GM19455 (cell line): ENCODE measurements at regions not wholly inside any gene's neighbourhood (a gene's known extent, or its start where the extent isn't known, plus 50 kb on each side); places are given as distances from the start of the nearest gene placed in this dataset.

Experiments
- ATAC-seq: cut with Tn5 transposase; IDR thresholded peaks from one replicate; pipeline ENCODE4 v1.9.1; 2021; ENCODE audit not compliant: unreplicated experiment

DNA sequence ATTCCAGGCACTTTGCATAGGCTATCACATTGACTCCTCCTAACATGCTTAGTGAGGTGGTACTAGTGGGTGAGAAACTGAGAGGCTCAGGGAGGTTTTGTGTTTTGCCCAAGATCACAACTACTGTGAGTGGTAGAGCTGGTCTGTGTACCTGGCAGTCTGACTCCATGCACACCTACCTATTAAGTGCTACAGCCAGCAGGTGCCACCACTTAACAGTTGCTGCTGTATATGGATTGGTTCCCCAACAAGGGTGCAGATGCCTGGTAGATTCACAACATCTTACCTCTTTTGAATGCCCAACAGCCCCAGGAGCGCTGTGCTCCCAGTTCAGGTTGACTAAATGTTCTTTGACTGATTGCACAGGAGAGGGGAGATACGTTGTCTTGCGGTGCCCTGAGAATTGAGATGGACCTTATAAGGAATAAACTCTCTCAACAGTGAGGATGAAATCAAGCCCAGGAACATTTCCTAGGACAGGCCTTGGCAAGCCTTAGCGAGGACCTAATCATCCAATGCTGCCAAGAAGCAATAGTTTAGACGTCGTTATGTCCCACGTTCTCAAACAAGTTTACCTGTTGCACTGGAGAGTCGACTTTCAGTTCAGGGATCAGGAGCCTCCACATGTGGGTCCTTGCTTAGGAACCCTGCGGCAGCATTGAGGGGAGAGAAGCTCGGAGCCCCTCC is 78.9 kb upstream of the F3 start:
- no peak for ATAC-seq

DNA sequence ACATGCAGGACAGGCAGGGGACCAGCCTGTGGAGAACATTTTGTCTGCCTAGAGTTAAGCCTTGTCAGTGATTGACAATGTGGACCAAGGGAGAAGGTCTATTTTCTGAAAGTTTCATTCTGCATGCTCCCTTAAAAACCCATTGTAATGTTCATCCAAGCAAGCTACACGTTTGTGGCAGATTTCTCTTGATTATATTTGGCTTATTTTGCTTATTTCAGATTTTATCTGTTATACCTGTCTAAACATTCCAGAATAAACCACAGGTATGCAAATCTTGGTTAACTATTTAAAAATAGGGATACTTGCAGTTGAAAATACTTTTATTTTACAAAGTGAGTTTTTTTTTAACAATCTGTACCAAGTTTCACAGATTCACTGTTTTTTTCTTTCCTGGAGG is 78.2 kb upstream of the F3 start:
- ATAC-seq, result no peak

DNA sequence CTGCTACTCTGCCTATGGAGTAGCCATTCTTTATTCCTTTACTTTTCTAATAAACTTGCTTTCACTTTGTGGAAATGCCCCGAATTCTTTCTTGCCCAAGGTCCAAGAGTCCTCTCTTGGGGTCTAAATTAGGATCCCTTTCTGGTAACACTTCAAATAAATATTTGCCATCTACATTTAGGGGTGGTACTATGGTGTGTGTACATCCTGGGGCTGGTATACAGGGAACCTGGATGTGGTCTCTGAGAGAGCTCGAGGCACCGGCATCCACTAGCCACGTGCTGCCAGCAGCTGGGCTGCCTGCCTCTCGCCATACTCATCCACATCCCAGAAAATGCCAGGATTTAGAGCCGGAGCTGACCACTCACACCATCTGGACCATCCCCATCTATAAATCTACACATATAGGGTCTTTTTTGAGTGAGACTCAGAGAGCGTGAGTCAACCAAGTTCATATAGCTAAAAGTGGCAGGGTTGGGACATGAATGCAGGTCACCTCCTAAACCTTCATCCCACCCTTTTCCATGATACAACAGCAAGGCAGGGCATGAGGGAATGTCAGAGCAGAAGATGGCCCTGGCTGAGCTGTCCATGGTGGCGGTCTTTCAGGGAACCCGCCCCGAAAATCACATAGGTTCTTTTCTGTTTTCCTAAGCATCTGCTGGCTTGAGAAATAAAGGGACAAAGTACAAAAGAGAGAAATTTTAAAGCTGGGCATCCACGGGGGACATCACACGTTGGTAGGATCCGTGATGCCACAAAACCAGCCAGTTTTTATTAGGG is 76.6 kb upstream of the F3 start:
- ATAC-seq, result no peak

DNA sequence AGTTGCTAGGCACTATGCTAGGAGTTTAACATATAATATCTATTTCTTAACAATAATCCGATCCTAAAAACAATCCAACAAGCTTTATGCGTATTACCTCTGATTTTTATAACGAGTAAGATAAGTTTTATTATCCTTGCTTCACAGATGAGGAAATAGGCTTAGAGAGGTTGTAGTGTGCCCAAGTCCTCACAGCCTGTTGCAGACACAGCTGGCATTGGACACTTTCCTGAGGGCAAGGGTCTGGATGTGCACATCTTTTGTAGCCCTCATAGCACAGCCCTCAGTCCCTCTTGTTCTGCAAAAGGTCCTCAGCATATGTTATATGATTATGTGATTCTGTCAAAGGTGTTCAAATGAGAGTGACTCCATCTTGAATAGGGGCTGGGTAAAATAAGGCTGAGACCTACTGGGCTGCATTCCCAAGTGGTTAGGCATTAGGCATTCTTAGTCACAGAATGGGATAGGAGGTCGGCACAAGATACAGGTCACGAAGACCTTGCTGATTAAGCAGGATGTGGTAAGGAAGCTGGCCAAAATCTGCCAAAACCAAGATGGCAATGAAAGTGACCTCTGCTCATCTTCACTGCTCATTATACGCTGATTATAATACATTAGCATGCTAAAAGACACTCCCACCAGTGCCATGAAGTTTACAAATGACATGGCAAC is 75.7 kb upstream of the F3 start:
- no peak for ATAC-seq

DNA sequence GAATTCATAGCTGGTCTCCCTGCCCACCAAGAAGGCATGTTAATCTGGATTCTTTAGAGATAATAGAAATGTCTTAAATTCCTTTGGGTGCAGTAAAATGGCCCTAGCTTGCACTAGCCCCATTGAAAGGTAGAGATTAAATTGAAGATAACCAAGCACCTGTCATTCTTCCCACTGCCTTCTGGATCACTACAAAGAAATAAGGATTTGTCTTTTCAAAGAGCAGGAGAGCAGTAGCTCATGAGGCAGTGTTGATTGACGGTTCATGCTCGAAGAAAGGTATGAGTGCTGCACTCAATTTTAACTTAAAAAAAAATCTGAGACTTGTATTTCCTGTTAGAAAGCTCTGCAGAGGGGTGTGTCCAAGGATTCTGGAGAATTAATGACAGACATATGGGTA is 74.9 kb upstream of the F3 start:
- no peak for ATAC-seq

DNA sequence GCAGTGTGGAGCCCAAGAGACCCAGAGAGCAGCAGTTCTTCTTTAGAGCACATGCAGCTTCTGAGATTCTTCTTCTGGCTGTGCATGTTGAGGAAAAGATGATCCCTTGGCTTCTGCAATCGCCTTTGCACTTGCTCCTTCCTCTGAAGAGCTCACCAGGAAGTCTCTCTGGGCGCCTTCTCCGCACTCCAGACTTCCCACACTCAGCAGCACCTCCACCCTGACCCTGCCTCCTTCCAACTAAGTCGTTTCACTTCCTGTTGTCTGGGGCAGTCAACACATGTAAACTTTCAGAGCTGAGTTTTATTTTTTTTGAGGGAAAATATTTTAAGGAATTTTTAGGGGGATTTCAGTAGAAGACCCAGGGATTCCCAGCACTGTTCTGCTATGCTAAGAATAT is 73.4 kb upstream of the F3 start:
- no peak for ATAC-seq

DNA sequence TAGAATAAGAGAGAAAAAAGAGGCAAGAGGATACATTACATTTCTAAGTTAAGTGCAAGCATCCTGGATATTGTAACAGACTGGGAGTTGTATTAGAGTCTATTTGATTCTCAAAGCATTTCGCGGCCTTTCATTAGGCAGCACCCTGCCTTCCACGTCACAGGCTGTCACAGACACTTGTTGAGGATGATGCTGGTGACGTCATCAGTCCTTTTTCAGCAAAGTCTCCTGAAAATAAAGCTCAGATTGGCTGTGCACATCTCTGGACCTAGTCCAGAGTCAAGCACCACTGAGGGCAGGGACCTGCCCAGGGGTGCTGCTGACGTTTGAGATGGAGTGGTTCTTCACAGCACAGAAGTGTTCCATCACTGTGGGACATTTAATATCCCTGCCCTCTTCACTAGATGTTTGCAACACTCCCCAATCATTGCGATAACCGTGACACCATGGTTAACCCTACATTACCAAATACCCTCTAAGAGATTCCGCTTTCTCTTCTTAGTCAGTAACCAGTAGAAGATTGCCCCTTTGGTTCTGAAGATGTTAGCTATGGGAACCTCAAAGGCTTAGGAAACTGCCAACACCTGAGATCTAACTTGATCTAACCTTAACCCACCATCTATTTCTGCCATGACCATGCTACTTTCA is 72.7 kb upstream of the F3 start:
- ATAC-seq, result no peak

DNA sequence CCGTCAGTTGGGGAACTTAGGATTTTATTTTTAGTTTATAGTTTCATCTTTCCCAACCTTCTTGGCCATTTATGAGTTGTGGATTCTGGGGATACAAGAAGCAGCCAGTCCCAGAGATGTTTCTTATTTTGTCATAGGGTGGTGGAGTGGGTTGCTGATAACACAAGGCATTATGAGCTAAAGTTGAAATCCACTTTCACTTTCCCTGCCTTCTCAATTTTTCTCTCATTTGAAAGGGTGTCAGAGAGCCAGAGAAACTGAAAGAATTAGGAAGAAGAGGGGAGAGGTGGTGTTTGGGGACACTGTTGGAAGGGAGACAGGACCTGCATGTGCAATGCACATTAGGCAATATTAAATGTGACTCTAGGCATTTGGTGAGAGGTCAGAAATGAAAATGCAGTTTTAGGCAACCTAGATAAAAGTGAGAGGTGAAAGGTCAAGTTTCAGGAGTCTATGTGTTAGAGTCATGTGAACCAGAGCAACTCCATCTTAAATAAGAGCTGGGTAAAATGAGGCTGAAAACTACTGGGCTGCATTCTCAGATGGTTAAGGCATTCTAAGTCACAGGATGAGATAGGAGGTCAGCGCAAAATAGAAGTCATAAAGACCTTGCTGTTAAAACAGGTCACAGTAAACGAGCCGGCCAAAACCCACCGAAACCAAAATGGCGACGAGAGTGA is 71.1 kb upstream of the F3 start:
- no peak for ATAC-seq

DNA sequence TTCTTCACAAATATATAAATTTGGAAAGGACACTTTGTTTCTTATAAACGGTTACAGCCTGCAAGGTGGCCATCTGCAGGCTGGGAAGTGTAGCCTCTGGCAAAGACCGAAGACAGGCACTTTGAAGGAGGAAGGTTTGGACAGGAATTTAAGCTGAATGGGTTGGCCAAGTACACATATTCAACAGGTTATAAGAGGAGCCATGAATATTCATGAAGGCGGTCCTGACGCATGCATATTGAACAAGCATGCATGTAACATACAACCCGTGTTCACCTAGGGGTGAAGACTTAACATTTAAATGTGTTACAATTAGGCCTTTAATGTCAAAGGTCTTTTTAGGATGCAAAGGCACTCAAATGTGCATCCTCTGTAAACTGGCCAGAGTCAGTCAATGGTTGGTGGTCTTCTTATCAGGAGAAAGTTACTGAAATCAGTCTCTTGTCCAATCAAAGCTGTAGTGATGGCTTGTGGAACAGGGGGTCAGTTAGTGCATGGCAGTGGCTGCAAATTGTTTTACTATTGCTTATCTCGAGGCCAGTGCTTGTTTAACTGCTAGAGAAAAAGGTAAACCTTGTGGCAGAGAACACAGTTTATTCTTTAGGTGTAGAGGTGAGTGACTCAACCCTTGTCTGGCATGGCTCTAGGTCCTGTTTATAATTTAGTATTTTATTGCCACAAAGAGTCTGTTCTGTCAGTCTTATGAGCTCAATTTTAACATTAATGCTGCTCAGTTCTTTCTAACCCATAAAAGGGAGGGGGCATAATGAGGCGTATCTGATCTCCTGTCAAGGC is 70.3 kb upstream of the F3 start:
- ATAC-seq, result no peak

DNA sequence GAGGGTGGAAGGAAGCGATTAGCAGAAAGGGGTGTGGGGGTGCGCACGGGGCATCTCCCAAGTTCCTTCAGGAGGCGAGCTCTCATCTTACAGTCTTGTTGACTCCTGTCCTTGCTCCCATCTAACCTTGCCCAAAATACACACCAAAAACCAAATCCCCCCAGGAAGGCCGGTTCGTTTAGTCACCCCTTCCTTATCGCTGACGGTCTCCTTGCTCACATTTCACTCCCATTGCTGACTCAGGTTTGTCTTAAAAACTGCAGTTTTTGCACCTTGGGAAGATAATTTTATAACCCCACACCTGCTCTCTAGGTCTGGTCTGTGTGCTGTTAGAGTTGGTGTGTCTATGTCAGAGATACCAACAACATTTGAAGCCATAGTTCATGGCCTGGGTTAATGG is 68.1 kb upstream of the F3 start:
- ATAC-seq, result no peak

DNA sequence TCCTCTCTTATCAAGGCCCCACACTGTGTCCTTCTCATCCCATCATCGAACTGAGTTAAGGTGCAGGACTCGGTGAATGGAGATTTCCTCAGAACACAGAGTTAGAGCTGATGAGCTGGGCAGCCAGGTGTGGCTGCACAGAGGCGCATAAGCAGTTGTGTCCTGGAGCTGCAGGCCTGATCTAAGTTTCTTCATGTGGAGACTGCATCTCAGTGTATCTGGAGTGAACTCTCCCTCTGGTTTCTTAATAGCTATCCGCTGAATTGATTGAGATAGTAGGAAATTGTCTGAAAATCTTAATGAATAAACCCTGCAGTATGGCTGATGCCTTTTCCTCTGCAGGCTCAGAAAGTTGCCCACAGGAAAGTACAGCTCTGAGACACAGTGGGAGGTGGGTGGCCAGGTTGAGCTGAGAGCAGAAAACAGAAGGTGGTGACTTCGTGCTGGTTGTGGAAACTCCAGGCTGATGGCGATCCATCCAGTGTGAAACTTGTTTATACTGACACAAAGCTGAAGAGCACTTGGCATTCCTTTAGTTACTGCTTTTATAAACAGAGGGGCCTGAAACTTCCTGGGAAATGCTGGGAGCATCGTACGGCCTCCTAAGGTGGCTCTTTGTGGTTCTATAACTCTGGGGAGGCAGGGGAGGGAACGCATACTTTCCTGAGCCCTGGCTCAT is 67.4 kb upstream of the F3 start:
- ATAC-seq, result no peak

DNA sequence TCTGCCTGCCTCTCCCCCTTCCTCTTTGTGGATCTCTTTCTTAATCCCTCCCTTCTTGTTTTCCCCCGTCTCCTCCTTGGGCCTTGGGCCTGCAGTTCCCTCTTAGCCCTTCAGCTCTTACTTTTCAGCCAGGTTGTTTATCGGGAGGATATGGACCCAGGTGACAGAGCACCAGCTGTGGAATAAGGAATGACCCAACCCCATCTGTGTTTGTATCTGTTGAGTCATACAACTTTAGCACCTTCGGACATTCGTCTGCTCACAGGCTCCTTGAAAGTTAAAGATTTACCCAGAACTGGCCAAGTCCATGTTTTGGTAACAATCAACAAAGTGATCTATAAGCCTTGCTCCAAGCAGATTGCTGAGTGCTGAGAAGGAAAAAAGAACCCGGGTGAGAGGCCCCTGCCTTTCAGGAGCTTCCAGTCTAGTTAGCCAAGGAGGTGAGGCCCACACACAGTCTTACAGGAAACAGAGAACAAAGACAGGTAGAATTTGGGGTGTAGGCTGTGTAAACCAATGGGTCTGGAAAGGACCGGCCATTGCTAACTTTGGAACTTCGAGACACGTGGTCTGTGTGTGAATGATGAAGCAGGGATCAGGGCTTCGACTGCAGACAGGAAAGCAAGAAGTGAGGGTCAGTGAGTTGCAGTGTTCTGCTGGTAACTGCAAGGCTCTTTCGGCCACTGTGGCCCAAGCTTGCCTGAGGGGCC is 66.7 kb upstream of the F3 start:
- ATAC-seq, result no peak

DNA sequence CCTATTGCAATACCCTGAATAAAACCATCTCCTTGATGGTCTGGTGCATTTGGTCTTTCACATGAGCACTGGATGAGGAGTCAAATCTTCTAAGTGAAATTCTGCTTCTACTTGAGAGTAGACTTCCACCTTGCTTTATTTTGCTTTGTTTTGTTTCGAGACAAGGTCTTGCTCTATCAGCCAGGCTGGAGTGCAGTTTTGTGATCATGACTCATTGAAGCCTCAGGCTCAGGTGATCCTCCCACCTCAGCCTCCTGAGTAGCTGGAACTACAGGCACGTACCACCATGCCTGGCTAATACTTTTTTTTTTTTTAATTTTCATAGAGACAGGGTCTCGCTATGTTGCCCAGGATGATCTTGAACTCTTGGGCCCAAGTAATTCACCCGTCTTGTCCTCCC is 65.8 kb upstream of the F3 start:
- no peak for ATAC-seq

DNA sequence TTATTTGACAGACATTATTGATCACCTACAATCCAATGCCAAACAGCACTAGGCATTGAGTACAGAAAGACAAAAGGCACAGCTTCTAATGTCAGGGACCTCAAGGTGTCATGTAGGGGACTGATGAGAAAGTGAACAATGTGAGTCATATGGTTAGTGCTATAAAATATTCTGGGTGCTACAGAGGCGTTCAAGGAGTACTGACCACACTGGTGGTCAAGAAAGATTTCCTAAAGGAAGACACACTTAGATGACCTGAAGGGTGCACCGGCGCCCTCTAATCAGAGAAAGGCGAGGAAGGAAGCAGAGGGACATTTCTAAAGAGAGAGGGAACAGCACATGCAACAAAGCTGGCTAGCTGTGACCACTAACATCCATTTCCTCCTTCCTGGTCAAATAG is 64.9 kb upstream of the F3 start:
- ATAC-seq, result no peak

DNA sequence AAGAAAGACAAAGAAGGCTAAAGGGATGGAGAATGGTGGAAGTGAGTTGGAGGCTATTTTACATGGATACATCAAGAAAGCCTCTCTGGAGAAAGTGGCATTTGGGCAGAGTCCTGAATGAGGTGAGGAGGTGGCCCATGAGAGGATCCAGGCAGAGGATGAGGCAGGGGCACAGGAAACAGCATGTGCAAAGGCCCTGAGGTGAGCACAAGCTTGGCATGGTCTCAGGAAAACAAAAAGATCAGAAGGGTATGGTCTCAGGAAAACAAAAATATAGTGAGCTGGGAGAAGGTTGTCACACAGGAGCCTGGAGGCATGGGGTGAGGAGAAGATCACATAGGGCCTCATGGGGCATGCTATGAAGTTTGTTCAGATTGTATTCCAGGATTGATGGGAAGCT is 62.1 kb upstream of the F3 start:
- ATAC-seq, result no peak

DNA sequence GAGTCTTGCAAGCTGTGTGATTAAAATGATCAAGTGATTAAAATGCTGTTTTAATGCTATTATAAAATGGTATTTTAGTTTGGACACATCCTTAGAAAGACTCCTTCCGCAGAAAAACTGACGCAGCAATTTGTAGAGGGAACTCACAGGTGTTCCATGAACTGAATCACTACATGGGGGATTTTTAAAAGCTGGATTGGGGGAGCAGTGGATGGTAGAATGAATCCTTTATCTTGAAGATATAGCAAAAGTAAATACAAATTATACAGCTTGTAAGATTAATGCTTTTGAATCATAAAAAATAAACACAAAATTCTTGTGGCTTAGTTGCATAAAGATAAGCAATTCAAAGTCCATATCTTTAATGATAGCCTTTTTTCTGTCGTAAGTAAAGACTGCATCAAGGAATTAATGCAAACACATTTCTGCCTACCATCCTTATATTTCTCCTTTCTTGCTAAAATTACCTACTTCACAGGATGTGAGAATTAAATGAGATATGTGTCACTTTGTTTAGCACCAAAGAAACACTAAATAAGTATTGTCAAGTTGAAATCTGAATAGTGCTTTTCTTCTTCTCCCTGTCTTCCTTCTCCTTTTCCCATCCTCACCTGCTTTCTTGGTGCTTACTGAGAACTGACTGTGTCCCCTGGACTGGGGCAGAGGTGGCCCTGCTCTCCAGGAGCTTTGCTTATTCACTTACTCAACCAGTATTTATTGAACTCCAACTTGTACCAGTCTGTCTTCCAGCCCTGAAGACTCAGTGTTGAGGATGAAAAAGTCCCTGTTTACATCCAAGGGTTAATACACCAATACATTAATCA is 61.5 kb upstream of the F3 start:
- ATAC-seq, result no peak

DNA sequence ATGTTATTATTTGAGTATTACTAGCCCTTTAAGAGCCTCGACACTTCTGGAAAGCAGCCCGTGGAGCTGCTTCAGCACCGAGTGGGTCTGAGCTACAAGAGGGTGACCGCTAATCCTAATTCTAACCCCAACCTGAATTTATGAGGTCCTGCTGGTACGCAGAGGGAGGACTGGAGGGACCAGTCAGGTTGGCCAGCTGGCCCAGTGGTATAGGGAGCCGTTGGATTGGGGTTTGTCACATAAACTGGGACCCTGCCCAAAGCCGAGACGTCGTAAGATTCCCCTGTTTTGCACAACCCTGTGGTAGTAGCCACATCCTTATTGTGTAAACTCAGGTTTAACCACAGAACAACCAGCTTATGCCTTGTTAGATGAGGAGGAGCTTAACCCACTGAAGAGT is 60.8 kb upstream of the F3 start:
- no peak for ATAC-seq

DNA sequence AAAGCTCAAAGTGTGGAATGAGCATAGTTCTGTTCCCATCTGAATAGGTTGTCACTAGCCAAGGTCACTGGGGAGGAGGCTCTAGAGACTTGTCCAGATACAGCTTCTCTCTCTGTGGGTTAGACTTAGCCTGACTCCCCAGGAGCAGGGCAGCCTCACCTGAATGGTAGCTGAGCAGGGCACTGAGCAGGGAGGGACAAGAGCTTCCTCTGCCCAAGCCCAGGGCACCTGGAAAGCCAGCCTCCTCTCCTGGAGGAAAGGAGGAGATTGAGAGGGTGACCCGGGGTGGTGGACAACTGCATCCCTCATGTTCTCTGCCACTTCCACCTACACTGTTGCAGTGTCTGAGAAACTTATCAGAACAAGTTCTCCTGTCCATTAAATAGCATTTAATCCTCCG is 59.0 kb upstream of the F3 start:
- no peak for ATAC-seq
